DND-41 (cell line): ENCODE measurements at regions not wholly inside any gene's neighbourhood (a gene's known extent, or its start where the extent isn't known, plus 50 kb on each side); places are given as distances from the start of the nearest gene placed in this dataset.

Experiments used
- ATAC-seq: fragments of 200-7000 bp; cut with Tn5 transposase; 3 replicates; pipeline ENCODE4 v1.9.1; 2021; ENCODE audit warnings: low read depth; ENCODE audit not compliant: insufficient read depth
- DNase-seq: peaks from one replicate; pipeline ENCODE4 v3.0.0-alpha.2; 2020
- H2AFZ ChIP-seq: 2 replicates; pipeline ENCODE4 v1.6.0; 2012; ENCODE audit warnings: low read depth, low read length
- H3K27ac ChIP-seq: 2 replicates; pipeline ENCODE4 v1.5.1; 2012; ENCODE audit warnings: low read length, inconsistent platforms
- H3K27me3 ChIP-seq: fragments of 200-600 bp; sonication (generic); 2 replicates; pipeline ENCODE4 v1.6.0; 2012; ENCODE audit warnings: low read length, mild to moderate bottlenecking, inconsistent platforms; ENCODE audit not compliant: insufficient read depth, poor library complexity
- H3K36me3 ChIP-seq: 2 replicates; pipeline ENCODE4 v1.5.1; 2012; ENCODE audit warnings: low read length, inconsistent platforms; ENCODE audit not compliant: insufficient read depth
- H3K4me1 ChIP-seq: 2 replicates; pipeline ENCODE4 v1.5.1; 2012; ENCODE audit warnings: mild to moderate bottlenecking, low read length; ENCODE audit not compliant: insufficient read depth
- H3K4me2 ChIP-seq: 2 replicates; pipeline ENCODE4 v1.6.0; 2012; ENCODE audit warnings: mild to moderate bottlenecking, moderate library complexity, low read length, inconsistent platforms; ENCODE audit not compliant: insufficient read depth
- H3K4me3 ChIP-seq, 2 experiments: fragments of 200-600 bp in 1 of 2; shearing (Covaris generic) in 1 of 2; 2 replicates each; pipeline ENCODE4 v1.5.1; 2012 to 2016; ENCODE audit warnings: inconsistent platforms in 2 of 2, low read length in 2 of 2, mild to moderate bottlenecking in 2 of 2, low read depth in 1 of 2, moderate library complexity in 1 of 2
- H3K79me2 ChIP-seq: 2 replicates; pipeline ENCODE4 v1.6.0; 2012; ENCODE audit warnings: low read length, inconsistent platforms; ENCODE audit not compliant: insufficient read depth
- H3K9ac ChIP-seq: 2 replicates; pipeline ENCODE4 v1.6.0; 2012; ENCODE audit warnings: low read depth, mild to moderate bottlenecking, inconsistent platforms, low read length, moderate library complexity
- H3K9me3 ChIP-seq: 2 replicates; pipeline ENCODE4 v1.5.1; 2012; ENCODE audit warnings: low read length, moderate library complexity, mild to moderate bottlenecking, inconsistent platforms; ENCODE audit not compliant: insufficient read depth, severe bottlenecking
- H4K20me1 ChIP-seq: 2 replicates; pipeline ENCODE4 v1.6.0; 2012; ENCODE audit warnings: low read length; ENCODE audit not compliant: insufficient read depth
- EZH2 ChIP-seq: IDR thresholded peaks from 3 replicates; pipeline ENCODE4 v1.6.1; 2012; ENCODE audit warnings: borderline replicate concordance, low read depth, mild to moderate bottlenecking, moderate library complexity, low read length, inconsistent platforms; ENCODE audit not compliant: severe bottlenecking
- TF ChIP-seq, protein P1 (sequence below): IDR thresholded peaks from 2 replicates; pipeline ENCODE4 v1.5.1; 2012; ENCODE audit warnings: borderline replicate concordance, low read length, moderate library complexity, mild to moderate bottlenecking; ENCODE audit not compliant: poor library complexity, severe bottlenecking; ENCODE audit errors: extremely low read depth

GRCh38 chr13:24614306-24615080 lies 65.7 kb upstream of the ATP12A start:
- H2AFZ ChIP-seq: no peak overlapping the region
- no peak overlapping the region for H3K4me3 ChIP-seq
- H3K4me1 ChIP-seq: peaks cover 16% of the 10 kb centered on the region
- H3K27me3 ChIP-seq: no peaks in the 10 kb centered on the region
- no peaks in the 10 kb centered on the region for H3K36me3 ChIP-seq
- H3K9me3 ChIP-seq: no peaks in the 10 kb centered on the region
- no peak overlapping the region for H3K4me2 ChIP-seq
- H4K20me1 ChIP-seq: no peaks in the 10 kb centered on the region
- no peaks in the 10 kb centered on the region for H3K79me2 ChIP-seq
- H3K27ac ChIP-seq: no peak overlapping the region
- no peak overlapping the region for H3K9ac ChIP-seq
- DNase-seq: no peak
- TF ChIP-seq, protein P1, sequence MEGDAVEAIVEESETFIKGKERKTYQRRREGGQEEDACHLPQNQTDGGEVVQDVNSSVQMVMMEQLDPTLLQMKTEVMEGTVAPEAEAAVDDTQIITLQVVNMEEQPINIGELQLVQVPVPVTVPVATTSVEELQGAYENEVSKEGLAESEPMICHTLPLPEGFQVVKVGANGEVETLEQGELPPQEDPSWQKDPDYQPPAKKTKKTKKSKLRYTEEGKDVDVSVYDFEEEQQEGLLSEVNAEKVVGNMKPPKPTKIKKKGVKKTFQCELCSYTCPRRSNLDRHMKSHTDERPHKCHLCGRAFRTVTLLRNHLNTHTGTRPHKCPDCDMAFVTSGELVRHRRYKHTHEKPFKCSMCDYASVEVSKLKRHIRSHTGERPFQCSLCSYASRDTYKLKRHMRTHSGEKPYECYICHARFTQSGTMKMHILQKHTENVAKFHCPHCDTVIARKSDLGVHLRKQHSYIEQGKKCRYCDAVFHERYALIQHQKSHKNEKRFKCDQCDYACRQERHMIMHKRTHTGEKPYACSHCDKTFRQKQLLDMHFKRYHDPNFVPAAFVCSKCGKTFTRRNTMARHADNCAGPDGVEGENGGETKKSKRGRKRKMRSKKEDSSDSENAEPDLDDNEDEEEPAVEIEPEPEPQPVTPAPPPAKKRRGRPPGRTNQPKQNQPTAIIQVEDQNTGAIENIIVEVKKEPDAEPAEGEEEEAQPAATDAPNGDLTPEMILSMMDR: no peak
- TF ChIP-seq EZH2: no peak
- ATAC-seq: no peak

- H3K4me1 ChIP-seq: peaks cover 17% of the 10 kb centered on the region
- no peaks in the 10 kb centered on the region for H3K36me3 ChIP-seq
- H3K9ac ChIP-seq: no peak overlapping the region
- H4K20me1 ChIP-seq: no peaks in the 10 kb centered on the region
- H3K27ac ChIP-seq: no peak overlapping the region
- TF ChIP-seq EZH2: no peak
- TF ChIP-seq, protein P1: no peak
- ATAC-seq: no peak
- H3K79me2 ChIP-seq: no peaks in the 10 kb centered on the region
- no peak overlapping the region for H3K4me2 ChIP-seq
- no peak overlapping the region for H2AFZ ChIP-seq
- H3K4me3 ChIP-seq: no peak overlapping the region
- no peaks in the 10 kb centered on the region for H3K9me3 ChIP-seq
- DNase-seq: no peak
- no peaks in the 10 kb centered on the region for H3K27me3 ChIP-seq
Measured at GRCh38 chr13:24615114-24615513, 65.1 kb upstream of the ATP12A start.

- Histone ChIP-seq H2AFZ (no peak overlapping the region), H3K9me3 (no peaks in the 10 kb centered on the region), H3K36me3 (no peaks in the 10 kb centered on the region), H4K20me1 (no peaks in the 10 kb centered on the region), H3K27me3 (no peaks in the 10 kb centered on the region), H3K27ac (no peak overlapping the region), H3K4me2 (no peak overlapping the region), H3K4me1 (peaks cover 17% of the 10 kb centered on the region), H3K4me3 (no peak overlapping the region), H3K79me2 (no peaks in the 10 kb centered on the region), H3K9ac (no peak overlapping the region)
- TF ChIP-seq, protein P1: no peak
- TF ChIP-seq EZH2: no peak
- no peak for ATAC-seq
- no peak for DNase-seq
Measured at GRCh38 chr13:24615911-24616472, 64.2 kb upstream of the ATP12A start.
